Neural cell (in vitro differentiated cells): ENCODE measurements at regions not wholly inside any gene's neighbourhood (a gene's known extent, or its start where the extent isn't known, plus 50 kb on each side); places are given as distances from the start of the nearest gene placed in this dataset.

Source experiments
- H2AFZ ChIP-seq: fragments of 200-600, 300-800 bp; sonication (generic), shearing (Covaris generic); 2 replicates; pipeline ENCODE4 v1.6.0; 2014; ENCODE audit warnings: low read depth, mild to moderate bottlenecking, antibody characterized with exemption, low read length, moderate library complexity
- H3F3A ChIP-seq: fragments of 200-600 bp; shearing (Covaris generic); 2 replicates; pipeline ENCODE4 v1.6.1; 2016; ENCODE audit warnings: mild to moderate bottlenecking, moderate library complexity, mixed read lengths, antibody characterized with exemption, low read length; ENCODE audit not compliant: insufficient read depth, poor library complexity, severe bottlenecking
- H3K27ac ChIP-seq: fragments of 200-600, 300-800 bp; sonication (generic), shearing (Covaris generic); 2 replicates; pipeline ENCODE4 v1.5.1; 2014; ENCODE audit warnings: mild to moderate bottlenecking, low read length, moderate library complexity
- H3K27me3 ChIP-seq: fragments of 300-800, 200-600 bp; sonication (generic), shearing (Covaris generic); 2 replicates; pipeline ENCODE4 v1.6.0; 2014; ENCODE audit warnings: mild to moderate bottlenecking, low read depth, low read length, moderate library complexity; ENCODE audit not compliant: insufficient read depth
- H3K36me3 ChIP-seq: fragments of 300-800, 200-600 bp; sonication (generic), shearing (Covaris generic); 2 replicates; pipeline ENCODE4 v1.5.1; 2014; ENCODE audit warnings: mild to moderate bottlenecking, antibody characterized with exemption, low read length, moderate library complexity; ENCODE audit not compliant: insufficient read depth
- H3K4me2 ChIP-seq: fragments of 300-800, 200-600 bp; sonication (generic), shearing (Covaris generic); 2 replicates; pipeline ENCODE4 v1.6.0; 2014; ENCODE audit warnings: mild to moderate bottlenecking, low read length
- H3K4me3 ChIP-seq: fragments of 300-800, 200-600 bp; sonication (generic), shearing (Covaris generic); 2 replicates; pipeline ENCODE4 v1.5.1; 2014; ENCODE audit warnings: mild to moderate bottlenecking, low read length, moderate library complexity
- H3K79me2 ChIP-seq: fragments of 200-600 bp; shearing (Covaris generic); replicated peaks from 2 replicates; pipeline ENCODE4 v1.6.0; 2014; ENCODE audit warnings: mild to moderate bottlenecking, low read length, moderate library complexity; ENCODE audit not compliant: insufficient read depth
- H3K9ac ChIP-seq: fragments of 300-800, 200-600 bp; sonication (generic), shearing (Covaris generic); 2 replicates; pipeline ENCODE4 v1.6.1; 2016; ENCODE audit warnings: mild to moderate bottlenecking, low read length, mixed read lengths
- H3K9me2 ChIP-seq: fragments of 200-600 bp; shearing (Covaris generic); 2 replicates; pipeline ENCODE4 v1.6.1; 2016; ENCODE audit warnings: mild to moderate bottlenecking, low read length, mixed read lengths; ENCODE audit not compliant: insufficient read depth
- H3K9me3 ChIP-seq: fragments of 200-600, 300-800 bp; sonication (generic), shearing (Covaris generic); 2 replicates; pipeline ENCODE4 v1.6.1; 2016; ENCODE audit warnings: mild to moderate bottlenecking, mixed run types, low read length, moderate library complexity, mixed read lengths
- H4K20me1 ChIP-seq: fragments of 200-600 bp; shearing (Covaris generic); 2 replicates; pipeline ENCODE4 v1.6.1; 2016; ENCODE audit warnings: mild to moderate bottlenecking, mixed run types; ENCODE audit not compliant: insufficient read depth
- EP300 ChIP-seq: fragments of 450-650 bp; conservative IDR thresholded peaks from 2 replicates; pipeline ENCODE4 v1.6.1; 2014; ENCODE audit warnings: antibody characterized with exemption, mild to moderate bottlenecking, moderate library complexity; ENCODE audit not compliant: poor library complexity, severe bottlenecking
- EZH2 ChIP-seq: fragments of 200-600, 300-800 bp; shearing (Covaris generic), sonication (generic); IDR thresholded peaks from 2 replicates; pipeline ENCODE4 v1.6.1; 2014; ENCODE audit warnings: antibody characterized with exemption, low read length, borderline replicate concordance, mild to moderate bottlenecking; ENCODE audit not compliant: insufficient read depth, poor library complexity, severe bottlenecking
- MXI1 ChIP-seq: fragments of 450-650 bp; conservative IDR thresholded peaks from 2 replicates; pipeline ENCODE4 v1.6.1; 2014; ENCODE audit warnings: antibody characterized with exemption, mild to moderate bottlenecking; ENCODE audit not compliant: poor library complexity, severe bottlenecking
- POLR2AphosphoS5 ChIP-seq: IDR thresholded peaks from 2 replicates; pipeline ENCODE4 v1.6.1; 2012
- RAD21 ChIP-seq: fragments of 450-650 bp; conservative IDR thresholded peaks from 2 replicates; pipeline ENCODE4 v1.6.1; 2014; ENCODE audit warnings: antibody characterized with exemption, mild to moderate bottlenecking, moderate library complexity
- SMC3 ChIP-seq: fragments of 450-650 bp; conservative IDR thresholded peaks from 2 replicates; pipeline ENCODE4 v1.6.1; 2014; ENCODE audit warnings: antibody characterized with exemption, mild to moderate bottlenecking, moderate library complexity; ENCODE audit not compliant: poor library complexity
- TAF1 ChIP-seq: IDR thresholded peaks from 2 replicates; pipeline ENCODE4 v1.6.1; 2012; ENCODE audit warnings: low read depth
- TF ChIP-seq, protein P1 (sequence below): IDR thresholded peaks from 2 replicates; pipeline ENCODE4 v1.6.1; 2012; ENCODE audit warnings: borderline replicate concordance
- TF ChIP-seq, protein P2 (sequence below): fragments of 450-650 bp; IDR thresholded peaks from 2 replicates; pipeline ENCODE4 v1.5.1; 2014; ENCODE audit warnings: antibody characterized with exemption, mild to moderate bottlenecking, moderate library complexity; ENCODE audit not compliant: poor library complexity, severe bottlenecking

GRCh38 chr4:55008166-55009056, 117.0 kb downstream of the KDR start:
- H4K20me1 ChIP-seq: no peaks in the 10 kb centered on the region
- H3K4me3 ChIP-seq: no peak overlapping the region
- no peak overlapping the region for H3K4me2 ChIP-seq
- no peaks in the 10 kb centered on the region for H3K27me3 ChIP-seq
- H3K9me3 ChIP-seq: no peaks in the 10 kb centered on the region
- no peak overlapping the region for H3K9ac ChIP-seq
- no peak overlapping the region for H2AFZ ChIP-seq
- H3K9me2 ChIP-seq: no peaks in the 10 kb centered on the region
- TF ChIP-seq EP300 (no peak), TAF1 (no peak), EZH2 (no peak), POLR2AphosphoS5 (no peak), MXI1 (no peak), SMC3 (no peak)
- TF ChIP-seq, protein P1, sequence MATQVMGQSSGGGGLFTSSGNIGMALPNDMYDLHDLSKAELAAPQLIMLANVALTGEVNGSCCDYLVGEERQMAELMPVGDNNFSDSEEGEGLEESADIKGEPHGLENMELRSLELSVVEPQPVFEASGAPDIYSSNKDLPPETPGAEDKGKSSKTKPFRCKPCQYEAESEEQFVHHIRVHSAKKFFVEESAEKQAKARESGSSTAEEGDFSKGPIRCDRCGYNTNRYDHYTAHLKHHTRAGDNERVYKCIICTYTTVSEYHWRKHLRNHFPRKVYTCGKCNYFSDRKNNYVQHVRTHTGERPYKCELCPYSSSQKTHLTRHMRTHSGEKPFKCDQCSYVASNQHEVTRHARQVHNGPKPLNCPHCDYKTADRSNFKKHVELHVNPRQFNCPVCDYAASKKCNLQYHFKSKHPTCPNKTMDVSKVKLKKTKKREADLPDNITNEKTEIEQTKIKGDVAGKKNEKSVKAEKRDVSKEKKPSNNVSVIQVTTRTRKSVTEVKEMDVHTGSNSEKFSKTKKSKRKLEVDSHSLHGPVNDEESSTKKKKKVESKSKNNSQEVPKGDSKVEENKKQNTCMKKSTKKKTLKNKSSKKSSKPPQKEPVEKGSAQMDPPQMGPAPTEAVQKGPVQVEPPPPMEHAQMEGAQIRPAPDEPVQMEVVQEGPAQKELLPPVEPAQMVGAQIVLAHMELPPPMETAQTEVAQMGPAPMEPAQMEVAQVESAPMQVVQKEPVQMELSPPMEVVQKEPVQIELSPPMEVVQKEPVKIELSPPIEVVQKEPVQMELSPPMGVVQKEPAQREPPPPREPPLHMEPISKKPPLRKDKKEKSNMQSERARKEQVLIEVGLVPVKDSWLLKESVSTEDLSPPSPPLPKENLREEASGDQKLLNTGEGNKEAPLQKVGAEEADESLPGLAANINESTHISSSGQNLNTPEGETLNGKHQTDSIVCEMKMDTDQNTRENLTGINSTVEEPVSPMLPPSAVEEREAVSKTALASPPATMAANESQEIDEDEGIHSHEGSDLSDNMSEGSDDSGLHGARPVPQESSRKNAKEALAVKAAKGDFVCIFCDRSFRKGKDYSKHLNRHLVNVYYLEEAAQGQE: no peak
- TF ChIP-seq, protein P2, sequence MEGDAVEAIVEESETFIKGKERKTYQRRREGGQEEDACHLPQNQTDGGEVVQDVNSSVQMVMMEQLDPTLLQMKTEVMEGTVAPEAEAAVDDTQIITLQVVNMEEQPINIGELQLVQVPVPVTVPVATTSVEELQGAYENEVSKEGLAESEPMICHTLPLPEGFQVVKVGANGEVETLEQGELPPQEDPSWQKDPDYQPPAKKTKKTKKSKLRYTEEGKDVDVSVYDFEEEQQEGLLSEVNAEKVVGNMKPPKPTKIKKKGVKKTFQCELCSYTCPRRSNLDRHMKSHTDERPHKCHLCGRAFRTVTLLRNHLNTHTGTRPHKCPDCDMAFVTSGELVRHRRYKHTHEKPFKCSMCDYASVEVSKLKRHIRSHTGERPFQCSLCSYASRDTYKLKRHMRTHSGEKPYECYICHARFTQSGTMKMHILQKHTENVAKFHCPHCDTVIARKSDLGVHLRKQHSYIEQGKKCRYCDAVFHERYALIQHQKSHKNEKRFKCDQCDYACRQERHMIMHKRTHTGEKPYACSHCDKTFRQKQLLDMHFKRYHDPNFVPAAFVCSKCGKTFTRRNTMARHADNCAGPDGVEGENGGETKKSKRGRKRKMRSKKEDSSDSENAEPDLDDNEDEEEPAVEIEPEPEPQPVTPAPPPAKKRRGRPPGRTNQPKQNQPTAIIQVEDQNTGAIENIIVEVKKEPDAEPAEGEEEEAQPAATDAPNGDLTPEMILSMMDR: no peak
- H3K36me3 ChIP-seq: no peaks in the 10 kb centered on the region
- H3K27ac ChIP-seq: no peak overlapping the region
- no peaks in the 10 kb centered on the region for H3F3A ChIP-seq
- no peaks in the 10 kb centered on the region for H3K79me2 ChIP-seq

DNA sequence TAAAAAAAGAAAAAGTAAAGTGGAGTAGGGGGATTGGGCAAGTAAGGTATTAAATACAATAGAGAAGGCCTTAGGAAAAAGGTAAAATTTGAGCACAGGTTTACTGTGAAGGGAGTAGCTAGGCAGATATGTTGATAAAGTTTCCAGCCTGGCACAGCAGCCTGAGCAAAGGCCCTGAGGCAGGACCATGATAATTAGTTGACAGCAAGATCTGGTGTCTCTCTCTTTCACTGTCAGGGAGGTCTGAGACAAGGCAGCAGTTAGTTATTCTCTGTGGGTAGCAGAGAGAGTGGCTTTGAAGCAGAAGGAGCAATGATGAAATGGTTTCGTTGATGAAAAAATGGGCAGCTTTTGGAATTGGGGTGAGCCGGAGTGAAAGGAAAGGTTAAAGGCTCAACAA, 119.5 kb downstream of the KDR start:
- Histone ChIP-seq H3K27me3 (no peaks in the 10 kb centered on the region), H3K9me2 (no peaks in the 10 kb centered on the region), H3K9ac (no peak overlapping the region), H3K36me3 (no peaks in the 10 kb centered on the region), H4K20me1 (no peaks in the 10 kb centered on the region), H3K79me2 (no peaks in the 10 kb centered on the region), H2AFZ (no peak overlapping the region), H3K4me2 (no peak overlapping the region), H3K4me3 (no peak overlapping the region), H3K9me3 (no peaks in the 10 kb centered on the region), H3K27ac (no peak overlapping the region), H3F3A (no peaks in the 10 kb centered on the region)
- TF ChIP-seq TAF1 (no peak), RAD21 (no peak), SMC3 (no peak), EP300 (no peak), POLR2AphosphoS5 (no peak), EZH2 (no peak), MXI1 (no peak)
- TF ChIP-seq, protein P1: no peak
- TF ChIP-seq, protein P2: no peak
